SK-N-MC (cell line): ENCODE measurements at regions not wholly inside any gene's neighbourhood (a gene's known extent, or its start where the extent isn't known, plus 50 kb on each side); places are given as distances from the start of the nearest gene placed in this dataset.

Experiments
- EZH2 ChIP-seq: fragments of 200-600 bp; sonication (generic); IDR thresholded peaks from one replicate; pipeline ENCODE4 v1.6.1; 2017; ENCODE audit warnings: antibody characterized with exemption
- POLR2AphosphoS5 ChIP-seq: IDR thresholded peaks from 2 replicates; pipeline ENCODE4 v1.6.1; 2012; ENCODE audit warnings: mild to moderate bottlenecking, low read depth, low read length, borderline replicate concordance

DNA sequence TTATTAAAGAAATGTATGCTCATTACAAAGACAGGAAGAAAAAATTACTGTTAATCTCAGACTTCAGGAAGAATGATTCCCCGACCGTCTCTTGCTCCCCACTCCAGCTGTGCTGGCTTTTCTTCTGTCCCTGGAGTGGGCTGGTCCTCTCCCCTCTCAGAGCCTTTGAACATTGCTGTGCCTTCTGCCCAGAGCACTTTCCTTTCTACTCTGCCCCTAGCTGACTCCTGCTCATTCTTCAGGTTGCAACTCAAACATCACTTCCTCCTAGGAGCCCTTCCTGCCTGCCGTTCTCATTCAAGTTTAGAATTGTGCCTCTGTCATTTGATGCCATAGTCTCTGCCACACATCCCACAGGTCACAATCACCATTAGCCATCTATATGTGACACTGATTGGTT, 329.5 kb downstream of the MIAT start:
- TF ChIP-seq POLR2AphosphoS5 = no peak
- no peak for TF ChIP-seq EZH2
